ENCODE measurements at regions not wholly inside any gene's neighbourhood (a gene's known extent, or its start where the extent isn't known, plus 50 kb on each side); places are given as distances from the start of the nearest gene placed in this dataset.

DNA sequence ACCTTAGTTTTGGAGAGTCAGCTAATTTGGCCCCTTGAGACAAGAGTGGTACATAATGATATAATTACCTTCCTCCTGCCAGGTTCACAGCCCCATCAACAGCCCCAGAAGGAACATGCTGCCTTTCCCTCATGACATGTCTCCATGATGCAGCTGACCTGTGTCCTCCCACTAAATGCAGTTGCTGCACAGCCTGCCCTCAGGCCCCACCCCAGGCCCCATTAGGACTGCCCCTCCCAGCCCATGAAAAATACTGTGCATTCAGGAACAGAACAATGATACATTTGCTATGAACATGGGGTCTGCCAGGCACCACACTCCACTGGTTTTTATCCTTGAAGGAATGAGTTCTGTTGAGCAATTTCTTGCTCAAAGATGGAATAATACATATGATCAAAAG, 176.4 kb downstream of the C5orf15 start:
- TF ChIP-seq, protein P1, sequence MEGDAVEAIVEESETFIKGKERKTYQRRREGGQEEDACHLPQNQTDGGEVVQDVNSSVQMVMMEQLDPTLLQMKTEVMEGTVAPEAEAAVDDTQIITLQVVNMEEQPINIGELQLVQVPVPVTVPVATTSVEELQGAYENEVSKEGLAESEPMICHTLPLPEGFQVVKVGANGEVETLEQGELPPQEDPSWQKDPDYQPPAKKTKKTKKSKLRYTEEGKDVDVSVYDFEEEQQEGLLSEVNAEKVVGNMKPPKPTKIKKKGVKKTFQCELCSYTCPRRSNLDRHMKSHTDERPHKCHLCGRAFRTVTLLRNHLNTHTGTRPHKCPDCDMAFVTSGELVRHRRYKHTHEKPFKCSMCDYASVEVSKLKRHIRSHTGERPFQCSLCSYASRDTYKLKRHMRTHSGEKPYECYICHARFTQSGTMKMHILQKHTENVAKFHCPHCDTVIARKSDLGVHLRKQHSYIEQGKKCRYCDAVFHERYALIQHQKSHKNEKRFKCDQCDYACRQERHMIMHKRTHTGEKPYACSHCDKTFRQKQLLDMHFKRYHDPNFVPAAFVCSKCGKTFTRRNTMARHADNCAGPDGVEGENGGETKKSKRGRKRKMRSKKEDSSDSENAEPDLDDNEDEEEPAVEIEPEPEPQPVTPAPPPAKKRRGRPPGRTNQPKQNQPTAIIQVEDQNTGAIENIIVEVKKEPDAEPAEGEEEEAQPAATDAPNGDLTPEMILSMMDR (conservative IDR thresholded peaks at IDR 0.05): no peak
- no peak for TF ChIP-seq ZFX (IDR thresholded peaks at IDR 0.05)
